SU-DHL-6 (cell line): ENCODE measurements at regions not wholly inside any gene's neighbourhood (a gene's known extent, or its start where the extent isn't known, plus 50 kb on each side); places are given as distances from the start of the nearest gene placed in this dataset.

Experiments used
- CTCF ChIP-seq: fragments of 200-600 bp; sonication (generic); IDR thresholded peaks from one replicate; pipeline ENCODE4 v1.5.1; 2017; ENCODE audit warnings: antibody characterized with exemption, mild to moderate bottlenecking, low read length, moderate library complexity; ENCODE audit not compliant: insufficient read depth, poor library complexity, severe bottlenecking
- EZH2phosphoT487 ChIP-seq: fragments of 200-600 bp; sonication (generic), shearing (Covaris generic); conservative IDR thresholded peaks from 2 replicates; pipeline ENCODE4 v1.6.1; 2018; ENCODE audit warnings: mild to moderate bottlenecking, antibody characterized with exemption, low read length, moderate library complexity, mixed read lengths

- no peak for TF ChIP-seq CTCF
- no peak for TF ChIP-seq EZH2phosphoT487
Measured at GRCh38 chr6:74000666-74001490, 304.9 kb downstream of the CD109 start.
